ENCODE measurements at regions not wholly inside any gene's neighbourhood (a gene's known extent, or its start where the extent isn't known, plus 50 kb on each side); places are given as distances from the start of the nearest gene placed in this dataset.

DNA sequence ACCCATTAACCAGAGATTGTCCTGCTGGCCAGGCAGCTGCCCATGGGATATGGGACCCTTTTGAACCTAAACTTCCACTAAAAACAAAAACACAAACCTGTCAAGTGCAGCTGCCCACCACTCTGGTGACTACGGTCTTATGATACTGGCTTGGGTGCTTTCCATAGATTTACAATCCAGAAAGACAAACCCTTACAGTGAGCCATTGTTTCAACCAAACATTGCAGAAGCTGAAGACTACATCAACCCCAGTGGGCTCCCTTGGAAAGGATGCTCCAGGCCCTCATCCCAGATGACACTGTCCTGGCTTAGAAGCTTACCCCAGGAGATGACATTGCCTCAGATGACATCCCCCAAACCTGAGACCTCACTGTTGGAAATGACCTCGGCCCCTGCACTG lies 56.9 kb upstream of the WNT11 start:
- no peak for DNase-seq
- peaks cover 8% of the 10 kb centered on the region for H3K4me1 ChIP-seq
- H3K4me3 ChIP-seq, result no peak overlapping the region
- ATAC-seq, result no peak
- TF ChIP-seq CTCF (IDR thresholded peaks at IDR 0.05), result no peak
- no peak overlapping the region for H3K27ac ChIP-seq
- H3K36me3 ChIP-seq, result no peaks in the 10 kb centered on the region
- no peaks in the 10 kb centered on the region for H3K27me3 ChIP-seq
- H3K9me3 ChIP-seq, result no peaks in the 10 kb centered on the region
- intact Hi-C loops (cut with DNase I), result no loop called here

- no peak for TF ChIP-seq CTCF (IDR thresholded peaks at IDR 0.05)
- Histone ChIP-seq H3K27ac (no peak overlapping the region), H3K4me3 (no peak overlapping the region), H3K9me3 (no peaks in the 10 kb centered on the region), H3K4me1 (peaks cover 3% of the 10 kb centered on the region), H3K36me3 (no peaks in the 10 kb centered on the region), H3K27me3 (no peaks in the 10 kb centered on the region)
- DNase-seq (no peak), ATAC-seq (no peak)
- intact Hi-C loops (cut with DNase I), result no loop called here
Measured at GRCh38 chr11:76260296-76260925, 54.1 kb upstream of the WNT11 start.

DNA sequence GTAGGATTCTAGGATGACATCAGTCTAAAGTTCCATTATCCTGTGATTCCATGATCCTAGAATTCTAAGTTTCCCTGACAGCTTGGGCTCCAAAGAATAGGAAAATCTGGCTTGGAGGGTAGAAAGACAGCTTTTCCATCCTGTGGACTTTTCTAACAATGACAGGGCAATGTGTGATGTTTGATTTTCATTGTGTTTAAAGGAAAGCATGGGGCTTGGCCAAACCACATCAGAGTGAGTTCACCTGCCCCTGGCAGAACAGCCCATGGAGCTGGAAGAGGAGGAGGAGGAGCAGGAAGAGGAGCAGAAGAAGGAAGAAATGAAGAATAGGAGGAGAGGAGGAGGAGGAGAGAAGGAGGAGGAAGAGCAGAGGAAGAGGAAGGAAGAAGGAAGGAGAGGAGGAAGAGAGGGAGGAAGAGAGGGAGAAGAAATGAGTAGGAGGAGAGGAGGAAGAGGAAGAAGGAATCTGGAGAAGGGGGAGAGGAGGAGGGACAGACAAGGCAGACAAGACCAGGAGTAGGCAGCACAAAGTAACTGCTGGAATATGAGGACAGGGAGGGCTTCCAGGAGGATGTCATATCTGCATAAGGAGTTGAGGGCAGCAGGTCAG lies 53.1 kb upstream of the WNT11 start:
- TF ChIP-seq CTCF (IDR thresholded peaks at IDR 0.05), result no peak
- no peak for DNase-seq
- intact Hi-C loops (cut with DNase I), result no loop called here
- Histone ChIP-seq H3K4me1 (no peaks in the 10 kb centered on the region), H3K4me3 (no peak overlapping the region), H3K9me3 (no peaks in the 10 kb centered on the region), H3K27ac (no peak overlapping the region), H3K27me3 (no peaks in the 10 kb centered on the region), H3K36me3 (no peaks in the 10 kb centered on the region)
- ATAC-seq, result no peak

GRCh38 chr11:76257074-76257719 lies 50.9 kb upstream of the WNT11 start:
- H3K4me1 ChIP-seq, result no peaks in the 10 kb centered on the region
- H3K4me3 ChIP-seq, result no peak overlapping the region
- no peaks in the 10 kb centered on the region for H3K36me3 ChIP-seq
- DNase-seq, result no peak
- TF ChIP-seq CTCF (IDR thresholded peaks at IDR 0.05), result no peak
- H3K27ac ChIP-seq, result no peak overlapping the region
- no peaks in the 10 kb centered on the region for H3K27me3 ChIP-seq
- intact Hi-C loops (cut with DNase I), result no loop called here
- no peaks in the 10 kb centered on the region for H3K9me3 ChIP-seq
- ATAC-seq, result no peak

DNA sequence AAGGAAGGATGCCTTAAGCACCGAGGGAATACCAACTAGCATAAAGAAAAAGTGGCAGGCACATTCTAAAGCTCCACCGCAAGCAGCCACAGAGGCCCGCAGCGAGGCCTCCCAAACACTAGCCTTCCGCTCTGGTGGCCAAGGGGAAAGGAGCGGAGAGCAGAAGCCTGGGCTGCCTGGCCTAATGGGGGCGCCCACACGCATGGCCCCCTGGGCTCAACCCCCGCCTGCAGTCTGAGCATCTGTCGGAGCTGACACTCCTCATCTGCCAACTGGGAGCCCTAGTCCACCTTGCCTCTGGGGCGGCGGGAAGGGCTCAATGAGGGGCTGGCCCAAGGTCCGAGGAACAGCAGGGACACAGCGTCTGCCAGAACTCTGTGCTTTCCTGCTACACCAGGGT lies 50.1 kb upstream of the WNT11 start:
- Histone ChIP-seq H3K27ac (no peak overlapping the region), H3K36me3 (no peaks in the 10 kb centered on the region), H3K9me3 (no peaks in the 10 kb centered on the region), H3K4me1 (peaks cover 4% of the 10 kb centered on the region), H3K27me3 (no peaks in the 10 kb centered on the region), H3K4me3 (no peak overlapping the region)
- no peak for TF ChIP-seq CTCF (IDR thresholded peaks at IDR 0.05)
- no peak for ATAC-seq
- intact Hi-C loops (cut with DNase I), result no loop called here
- DNase-seq, result no peak
